ENCODE measurements at regions not wholly inside any gene's neighbourhood (a gene's known extent, or its start where the extent isn't known, plus 50 kb on each side); places are given as distances from the start of the nearest gene placed in this dataset.

GRCh38 chr3:96711816-96712215, 102.6 kb upstream of the EPHA6 start:
- H3K4me3 ChIP-seq (ENCODE audit: low read depth, low read length) = no peak overlapping the region
- ChIA-PET POLR2A (no interaction called here), CTCF (no interaction called here)
- no peaks in the 10 kb centered on the region for H3K27me3 ChIP-seq (ENCODE audit: control insufficient read depth, insufficient read depth, low read length)
- H3K27ac ChIP-seq (ENCODE audit: low read depth, low read length) = no peak overlapping the region
- TF ChIP-seq, protein P1, sequence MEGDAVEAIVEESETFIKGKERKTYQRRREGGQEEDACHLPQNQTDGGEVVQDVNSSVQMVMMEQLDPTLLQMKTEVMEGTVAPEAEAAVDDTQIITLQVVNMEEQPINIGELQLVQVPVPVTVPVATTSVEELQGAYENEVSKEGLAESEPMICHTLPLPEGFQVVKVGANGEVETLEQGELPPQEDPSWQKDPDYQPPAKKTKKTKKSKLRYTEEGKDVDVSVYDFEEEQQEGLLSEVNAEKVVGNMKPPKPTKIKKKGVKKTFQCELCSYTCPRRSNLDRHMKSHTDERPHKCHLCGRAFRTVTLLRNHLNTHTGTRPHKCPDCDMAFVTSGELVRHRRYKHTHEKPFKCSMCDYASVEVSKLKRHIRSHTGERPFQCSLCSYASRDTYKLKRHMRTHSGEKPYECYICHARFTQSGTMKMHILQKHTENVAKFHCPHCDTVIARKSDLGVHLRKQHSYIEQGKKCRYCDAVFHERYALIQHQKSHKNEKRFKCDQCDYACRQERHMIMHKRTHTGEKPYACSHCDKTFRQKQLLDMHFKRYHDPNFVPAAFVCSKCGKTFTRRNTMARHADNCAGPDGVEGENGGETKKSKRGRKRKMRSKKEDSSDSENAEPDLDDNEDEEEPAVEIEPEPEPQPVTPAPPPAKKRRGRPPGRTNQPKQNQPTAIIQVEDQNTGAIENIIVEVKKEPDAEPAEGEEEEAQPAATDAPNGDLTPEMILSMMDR (IDR thresholded peaks at IDR 0.05; ENCODE audit: low read depth, low read length) = no peak
- DNase-seq (ENCODE audit: low read depth, low spot score) = no peak
- no peaks in the 10 kb centered on the region for H3K9me3 ChIP-seq (ENCODE audit: control insufficient read depth, insufficient read depth, low read length)

DNA sequence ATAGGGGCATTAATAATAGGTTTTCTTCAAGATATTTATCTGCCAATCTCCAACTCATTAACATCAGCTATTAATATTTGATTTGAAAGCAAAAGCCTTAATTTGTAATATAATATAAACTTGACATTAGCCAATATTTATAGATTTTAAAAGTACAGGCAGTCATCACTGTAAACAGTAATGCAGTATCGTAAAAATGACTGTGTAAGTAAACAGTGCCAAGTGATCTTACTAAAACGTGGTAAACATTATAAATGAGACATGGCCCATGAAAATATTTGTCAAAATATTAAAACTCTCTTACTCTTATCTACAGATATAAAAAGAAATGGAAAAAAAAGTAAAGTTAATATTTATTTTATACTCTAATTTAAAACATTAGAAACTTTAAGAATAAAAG, 101.6 kb upstream of the EPHA6 start:
- DNase-seq (ENCODE audit: low read depth, low spot score) = no peak
- H3K27ac ChIP-seq (ENCODE audit: low read depth, low read length) = no peak overlapping the region
- POLR2A ChIA-PET = no interaction called here
- H3K9me3 ChIP-seq (ENCODE audit: control insufficient read depth, insufficient read depth, low read length) = no peaks in the 10 kb centered on the region
- H3K4me3 ChIP-seq (ENCODE audit: low read depth, low read length) = no peak overlapping the region
- no peaks in the 10 kb centered on the region for H3K27me3 ChIP-seq (ENCODE audit: control insufficient read depth, insufficient read depth, low read length)
- TF ChIP-seq, protein P1 (IDR thresholded peaks at IDR 0.05; ENCODE audit: low read depth, low read length) = no peak
- CTCF ChIA-PET = no interaction called here

DNA sequence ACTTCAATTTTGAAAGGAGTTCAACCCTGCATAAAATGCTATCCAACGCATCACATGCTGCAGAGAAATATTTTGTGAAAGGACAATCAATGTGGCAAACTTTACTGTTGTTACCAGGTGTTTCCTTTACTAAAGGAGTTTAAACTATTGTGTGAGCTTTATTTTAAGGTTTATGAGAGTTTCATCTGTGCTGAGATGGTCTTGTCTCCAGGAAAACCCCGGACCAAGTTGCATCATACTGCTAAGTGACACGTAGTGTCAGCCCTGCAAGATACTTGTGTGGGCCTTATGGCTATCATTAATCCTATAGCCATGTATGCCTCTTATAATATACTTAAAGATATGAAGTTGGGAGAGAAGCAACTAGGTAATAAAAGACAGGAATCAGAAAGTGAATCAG, 94.5 kb upstream of the EPHA6 start:
- TF ChIP-seq, protein P1 (IDR thresholded peaks at IDR 0.05; ENCODE audit: low read depth, low read length) = no peak
- CTCF ChIA-PET = no interaction called here

GRCh38 chr3:96731031-96731430, 83.4 kb upstream of the EPHA6 start:
- no peak overlapping the region for H3K4me3 ChIP-seq (ENCODE audit: low read depth, low read length)
- TF ChIP-seq, protein P1 (IDR thresholded peaks at IDR 0.05; ENCODE audit: low read depth, low read length) = no peak
- H3K9me3 ChIP-seq (ENCODE audit: control insufficient read depth, insufficient read depth, low read length) = no peaks in the 10 kb centered on the region; the same call in 1 of the 2 replicates
- no peak for DNase-seq (ENCODE audit: low read depth, low spot score)
- ChIA-PET POLR2A (no interaction called here), CTCF (no interaction called here)
- no peak overlapping the region for H3K27ac ChIP-seq (ENCODE audit: low read depth, low read length)
- H3K27me3 ChIP-seq (ENCODE audit: control insufficient read depth, insufficient read depth, low read length) = no peaks in the 10 kb centered on the region

More for the DNA sequence above, 94.5 kb upstream of the EPHA6 start:
- H3K4me3 ChIP-seq (ENCODE audit: low read depth, low read length) = no peak overlapping the region
- H3K9me3 ChIP-seq (ENCODE audit: control insufficient read depth, insufficient read depth, low read length) = no peaks in the 10 kb centered on the region
- H3K27me3 ChIP-seq (ENCODE audit: control insufficient read depth, insufficient read depth, low read length) = no peaks in the 10 kb centered on the region
- H3K27ac ChIP-seq (ENCODE audit: low read depth, low read length) = no peak overlapping the region
- no peak for DNase-seq (ENCODE audit: low read depth, low spot score)
- POLR2A ChIA-PET = no interaction called here

DNA sequence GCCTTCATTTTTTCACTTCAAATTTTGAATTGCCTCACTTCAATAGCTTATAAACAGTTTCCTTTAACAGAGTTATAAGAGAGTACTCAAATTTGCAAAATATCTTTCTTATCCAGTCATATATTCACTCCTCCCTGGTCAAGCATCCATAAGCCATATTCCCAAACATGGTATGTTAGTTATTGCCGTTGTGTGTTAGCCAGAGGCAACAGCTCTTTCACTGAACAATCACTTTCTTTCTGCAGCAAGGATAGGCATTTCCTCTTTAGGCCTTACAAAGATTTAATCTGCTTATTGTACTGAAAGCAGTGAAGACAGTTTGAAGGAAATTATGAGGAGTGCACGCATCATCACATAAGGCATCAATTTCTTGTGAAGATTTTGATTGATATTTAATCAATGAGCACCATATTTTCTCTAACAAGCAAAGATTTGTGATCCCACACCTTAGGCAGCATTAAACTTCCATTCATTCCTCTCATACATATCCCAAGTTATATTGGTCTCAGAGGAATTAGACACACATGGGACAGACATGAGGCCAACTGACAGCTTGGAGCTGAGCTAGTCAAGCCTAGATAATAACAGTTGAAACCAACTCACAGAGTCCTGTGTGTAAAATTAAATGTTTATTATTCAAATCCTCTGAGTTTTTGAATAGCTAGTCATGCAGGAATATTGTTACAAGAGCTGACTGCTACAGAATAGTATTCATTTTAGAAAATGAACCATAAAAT, 80.0 kb upstream of the EPHA6 start:
- TF ChIP-seq, protein P1 (IDR thresholded peaks at IDR 0.05; ENCODE audit: low read depth, low read length) = no peak
- no peak for DNase-seq (ENCODE audit: low read depth, low spot score)
- POLR2A ChIA-PET = no interaction called here
- no peak overlapping the region for H3K27ac ChIP-seq (ENCODE audit: low read depth, low read length)
- peaks cover 3% of the 10 kb centered on the region; the same call in 1 of the 2 replicates for H3K9me3 ChIP-seq (ENCODE audit: control insufficient read depth, insufficient read depth, low read length)
- CTCF ChIA-PET = no interaction called here
- no peaks in the 10 kb centered on the region for H3K27me3 ChIP-seq (ENCODE audit: control insufficient read depth, insufficient read depth, low read length)
- no peak overlapping the region for H3K4me3 ChIP-seq (ENCODE audit: low read depth, low read length)
